ENCODE measurements at regions not wholly inside any gene's neighbourhood (a gene's known extent, or its start where the extent isn't known, plus 50 kb on each side); places are given as distances from the start of the nearest gene placed in this dataset.
"Not testable (repeated sequence)": the region's sequence is repeated elsewhere in the genome, so short reads cannot be mapped to it uniquely, and the experiment has no call there.

DNA sequence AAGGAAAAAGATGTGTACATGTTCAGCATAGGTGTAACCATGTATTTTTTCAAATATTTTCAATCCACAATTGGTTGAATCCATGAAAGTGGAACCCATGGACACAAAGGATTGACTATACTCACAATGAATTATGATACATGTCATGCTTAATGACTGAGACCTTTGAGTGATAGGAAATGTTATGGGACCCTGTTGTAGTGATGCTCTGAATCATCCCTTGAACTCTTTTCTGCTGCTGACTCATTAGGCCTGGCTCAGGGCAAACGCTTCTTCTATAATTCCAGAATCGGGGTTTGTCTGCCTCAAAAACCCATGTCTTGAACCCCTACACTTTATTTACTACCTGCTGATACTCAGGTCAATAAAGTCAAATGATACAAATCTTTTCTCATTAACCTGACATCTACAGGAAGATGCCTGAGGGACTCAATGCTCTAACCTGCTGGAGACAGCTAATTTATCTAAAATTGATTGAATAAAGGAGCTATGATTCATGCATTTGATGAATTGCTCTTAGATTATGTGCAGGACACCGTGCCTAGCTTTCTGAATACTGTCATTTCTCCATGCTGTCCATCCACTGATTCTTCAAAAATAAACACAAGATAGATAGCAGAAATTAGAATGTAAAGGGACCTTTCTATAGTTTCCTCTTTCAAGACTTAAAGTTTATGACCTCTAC lies 260.1 kb downstream of the PRELID2 start:
- no peak for DNase-seq (ENCODE audit: low spot score)

- peak; percentile 37 for DNase-seq (ENCODE audit: low spot score)
Observed at GRCh38 chr5:145568581-145568980, 266.6 kb downstream of the PRELID2 start.

GRCh38 chr5:145562931-145563330 lies 272.2 kb downstream of the PRELID2 start:
- no peak for DNase-seq (ENCODE audit: low spot score)

DNA sequence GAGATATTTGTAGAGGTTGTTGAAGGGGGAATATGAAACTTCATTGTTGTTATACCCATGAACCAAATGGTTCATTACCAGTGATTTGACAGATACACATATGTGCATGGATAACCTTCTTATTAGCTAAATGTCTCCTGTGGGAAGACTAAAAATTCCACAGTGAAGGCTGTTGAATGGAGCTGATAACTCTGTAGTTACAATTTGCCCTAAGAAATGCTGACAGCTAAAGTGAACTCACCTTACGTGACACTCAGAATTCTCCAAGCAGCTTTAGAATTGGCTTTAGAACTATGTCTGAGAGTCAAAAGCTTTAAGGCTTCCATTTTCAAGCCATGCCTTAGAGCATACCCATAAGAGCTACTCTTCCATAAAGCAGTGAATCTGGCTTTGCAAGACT lies 276.9 kb downstream of the PRELID2 start:
- no peak for DNase-seq (ENCODE audit: low spot score)

DNA sequence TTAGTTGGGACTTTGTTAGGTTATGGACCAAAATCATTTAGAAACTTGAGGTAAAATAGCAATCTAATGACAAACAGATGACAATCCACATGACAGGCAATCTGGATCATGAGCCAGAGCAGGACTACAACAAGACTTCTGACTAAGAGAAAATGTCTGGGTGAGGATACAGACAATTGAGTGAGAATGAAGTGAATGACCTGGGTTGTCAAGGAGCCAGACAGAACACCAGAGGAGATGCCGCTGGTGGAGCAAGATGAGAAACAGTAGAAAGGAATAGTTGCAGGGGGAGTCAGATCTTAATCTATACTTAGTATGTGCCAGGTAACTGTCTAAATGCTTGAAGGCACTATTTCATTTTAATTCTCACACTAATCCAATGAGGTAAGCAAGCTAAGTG lies 277.8 kb downstream of the PRELID2 start:
- DNase-seq (ENCODE audit: low spot score): no peak

DNA sequence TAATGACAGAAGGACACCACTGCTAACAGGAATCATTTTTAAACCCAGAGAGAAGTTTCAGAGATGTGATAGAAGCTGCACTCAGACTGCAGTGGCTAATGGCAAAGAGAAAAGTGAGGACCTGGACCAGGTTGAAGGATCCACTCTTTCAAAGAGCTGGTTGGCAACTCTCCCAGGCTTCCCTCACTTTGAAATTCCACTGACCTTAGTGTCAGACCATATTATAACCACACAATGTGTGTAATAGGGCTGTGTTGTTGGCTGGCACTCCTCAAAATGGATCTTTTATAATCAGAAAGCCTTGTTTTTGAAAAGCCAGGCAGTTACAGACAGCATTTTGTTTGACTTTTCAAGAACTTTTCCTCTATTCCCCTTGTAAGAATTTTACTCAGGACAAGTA lies 280.7 kb downstream of the PRELID2 start:
- DNase-seq (ENCODE audit: low spot score): peak; percentile 58

- DNase-seq (ENCODE audit: low spot score): no peak
Observed at GRCh38 chr5:145553177-145553576, 282.0 kb downstream of the PRELID2 start.

- peak; percentile 10 for DNase-seq (ENCODE audit: low spot score)
Observed at GRCh38 chr5:145551714-145552113, 283.4 kb downstream of the PRELID2 start.

- no peak for DNase-seq (ENCODE audit: low spot score)
Observed at GRCh38 chr5:145548097-145548496, 287.0 kb downstream of the PRELID2 start.

DNA sequence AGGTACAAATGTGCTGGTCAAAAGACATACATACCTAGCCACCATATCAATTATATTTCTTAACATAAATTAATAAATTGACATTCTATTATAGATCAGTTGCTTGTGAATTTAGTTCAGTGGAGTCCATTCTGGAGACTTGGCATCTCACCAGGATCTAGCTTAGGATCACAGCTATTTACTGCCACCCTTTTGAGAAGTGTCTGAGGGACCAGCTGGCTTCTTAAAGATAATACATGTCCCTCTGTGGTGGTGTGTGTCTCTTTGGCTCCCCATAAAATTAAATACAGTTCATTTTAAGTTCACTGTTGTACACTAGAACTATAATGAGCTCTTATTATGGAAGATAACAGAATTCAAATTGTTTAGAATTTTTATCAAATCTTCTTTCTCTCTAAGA lies 290.7 kb downstream of the PRELID2 start:
- no peak for DNase-seq (ENCODE audit: low spot score)

DNA sequence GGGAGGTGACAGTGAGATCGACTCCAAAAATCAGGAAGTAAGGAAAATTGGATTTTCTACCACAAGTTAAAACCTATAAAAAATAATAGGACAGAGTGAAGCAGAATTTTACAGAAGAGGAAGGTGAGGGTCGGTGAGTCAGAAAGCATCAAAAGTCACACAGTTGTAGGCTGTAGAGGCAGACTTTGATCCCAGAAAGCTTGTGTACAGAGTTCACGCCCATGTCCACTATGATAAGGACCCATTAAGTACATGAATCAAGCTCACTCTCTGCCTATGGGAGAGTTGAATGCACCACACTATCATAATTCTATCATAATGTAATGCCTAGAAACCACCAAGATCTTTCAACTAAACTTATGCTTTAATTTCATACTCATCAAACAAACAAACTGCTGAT lies 291.2 kb downstream of the PRELID2 start:
- no peak for DNase-seq (ENCODE audit: low spot score)

GRCh38 chr5:145540375-145540774 lies 294.8 kb downstream of the PRELID2 start:
- DNase-seq (ENCODE audit: low spot score): no peak

- DNase-seq (ENCODE audit: low spot score): no peak
Observed at GRCh38 chr5:145539201-145539600, 295.9 kb downstream of the PRELID2 start.

- DNase-seq (ENCODE audit: low spot score): no peak
Observed at GRCh38 chr5:145536133-145536532, 299.0 kb downstream of the PRELID2 start.

DNA sequence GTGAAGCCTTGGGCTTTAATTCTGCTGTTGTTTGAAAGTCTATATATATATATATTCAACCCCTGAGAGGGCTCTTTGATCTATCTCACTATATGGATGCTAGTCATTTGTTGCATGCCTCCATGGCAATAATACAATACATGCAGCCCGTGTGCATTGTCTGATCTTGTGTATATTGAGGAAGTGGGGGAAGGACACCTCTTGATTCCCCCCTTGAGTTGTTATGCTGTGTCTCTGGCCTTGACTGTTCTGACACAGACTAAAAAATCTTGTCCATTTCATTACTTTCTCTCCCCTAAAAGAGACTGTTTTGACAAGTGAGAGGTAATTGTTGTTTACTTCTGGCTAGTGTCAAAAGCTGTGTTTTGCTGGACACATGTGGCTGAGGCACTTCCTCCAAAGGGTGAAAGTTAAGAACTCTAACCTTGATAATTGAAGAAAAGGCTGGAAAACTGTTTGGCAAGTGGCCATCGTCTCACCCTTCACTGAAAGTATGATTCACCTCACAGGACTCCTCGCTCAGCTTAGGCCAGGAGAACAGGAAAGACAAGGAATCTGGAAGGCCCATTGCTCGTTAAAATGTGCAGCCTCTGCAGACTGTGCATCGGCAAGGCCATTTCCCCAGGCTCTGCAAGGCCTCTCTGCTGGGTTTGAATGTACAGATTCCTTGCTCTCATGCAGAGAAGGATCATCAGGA lies 304.0 kb downstream of the PRELID2 start:
- DNase-seq (ENCODE audit: low spot score): peak; percentile 63

DNA sequence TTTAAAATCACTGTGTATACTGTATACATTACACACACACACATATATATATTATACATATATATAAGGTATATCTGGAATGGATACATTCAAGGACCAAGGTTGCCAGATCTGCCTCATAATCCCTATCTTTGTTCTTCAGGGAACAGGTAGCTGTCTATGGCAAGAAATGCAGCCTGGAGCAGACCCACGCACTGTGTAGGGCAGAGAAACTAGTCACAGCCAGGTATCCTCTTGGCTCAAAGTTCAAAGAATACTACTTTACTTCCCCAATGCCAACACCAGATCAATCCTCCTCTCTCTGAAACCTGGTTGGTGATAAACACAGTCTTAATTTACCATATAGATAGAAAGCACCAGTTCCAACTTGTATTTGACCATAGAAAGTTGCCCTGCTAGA lies 313.6 kb downstream of the PRELID2 start:
- DNase-seq (ENCODE audit: low spot score): no peak

GRCh38 chr5:145521066-145521465 lies 314.1 kb downstream of the PRELID2 start:
- no peak for DNase-seq (ENCODE audit: low spot score)

DNA sequence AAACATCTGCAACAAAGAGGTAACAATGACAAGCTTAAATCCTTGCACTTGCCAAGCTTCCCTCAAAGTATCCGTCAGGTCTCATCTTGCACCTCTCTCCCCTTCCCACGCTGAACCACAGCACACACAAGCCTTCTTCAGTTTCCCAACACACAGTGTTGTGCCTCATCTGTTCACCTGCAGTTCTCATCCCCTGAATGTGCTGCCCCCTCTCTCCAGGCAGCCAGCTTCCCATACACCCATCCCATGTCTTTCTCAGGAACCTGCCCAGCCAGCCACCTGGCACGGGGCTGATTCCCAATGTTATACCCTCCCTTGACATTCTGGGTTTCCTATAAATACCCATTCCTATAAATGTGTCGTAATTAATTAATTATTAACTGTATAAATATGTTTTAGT lies 314.8 kb downstream of the PRELID2 start:
- no peak for DNase-seq (ENCODE audit: low spot score)

GRCh38 chr5:145517588-145517987 lies 317.6 kb downstream of the PRELID2 start:
- not testable (repeated sequence) for DNase-seq (ENCODE audit: low spot score)

DNA sequence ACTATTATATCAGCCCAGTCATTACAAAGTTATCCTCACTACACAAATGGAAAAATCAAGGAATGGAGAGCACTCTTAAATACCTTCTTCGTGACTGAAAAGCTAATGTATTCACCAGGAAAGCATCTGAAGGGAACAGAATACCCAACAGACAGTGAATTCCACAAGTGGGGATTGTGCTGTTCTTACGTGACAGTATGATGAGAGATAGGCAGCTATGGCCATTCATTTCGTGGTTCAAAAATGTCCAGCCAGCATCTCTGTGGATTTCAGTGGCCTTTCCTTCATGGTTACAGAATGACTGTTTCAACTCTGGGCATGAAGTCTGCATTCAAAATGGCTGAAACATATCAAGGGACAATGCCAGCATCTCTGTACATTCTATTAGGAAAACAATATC lies 323.8 kb downstream of the PRELID2 start:
- no peak for DNase-seq (ENCODE audit: low spot score)

DNA sequence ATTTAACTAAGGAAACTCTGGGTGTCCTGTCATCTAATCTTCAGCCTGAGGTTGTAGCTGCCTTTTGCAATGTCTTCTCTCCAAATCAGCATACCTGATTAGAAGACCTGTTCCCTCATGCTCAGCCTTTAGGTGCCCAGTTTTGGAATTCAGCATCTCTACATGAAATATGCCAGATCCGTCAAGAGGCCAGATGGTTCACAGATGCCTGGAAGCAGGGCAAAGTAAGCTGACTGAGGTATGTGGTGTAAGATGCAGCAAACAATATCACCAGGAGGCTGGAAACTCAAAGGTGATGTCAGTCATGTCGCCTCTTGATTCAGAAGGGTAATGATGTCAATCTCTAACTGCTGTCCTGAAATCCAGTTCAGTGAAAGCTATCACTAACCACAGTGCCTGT lies 324.4 kb downstream of the PRELID2 start:
- DNase-seq (ENCODE audit: low spot score): no peak

DNA sequence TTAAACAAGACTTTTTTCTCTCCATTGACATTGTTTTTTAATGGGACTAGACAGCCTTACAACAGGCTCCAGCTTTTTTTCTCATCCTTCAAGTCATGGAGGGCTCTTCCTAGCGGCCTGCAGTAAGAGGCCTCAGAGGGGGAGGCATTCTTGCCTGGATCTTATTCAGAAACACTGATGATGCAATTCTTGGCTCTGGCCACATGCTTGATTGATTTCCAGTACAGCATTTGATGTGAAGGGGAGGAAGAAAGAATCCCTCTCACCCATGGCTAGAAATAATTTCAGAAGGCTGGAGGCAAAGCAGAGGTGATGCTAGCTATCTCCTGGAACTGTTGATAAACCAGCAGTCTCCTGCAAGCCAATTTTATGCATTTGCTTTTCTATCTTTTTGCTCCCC lies 324.8 kb downstream of the PRELID2 start:
- DNase-seq (ENCODE audit: low spot score): no peak

- DNase-seq (ENCODE audit: low spot score): no peak
Observed at GRCh38 chr5:145509336-145510136, 325.6 kb downstream of the PRELID2 start.
